H1 (cell line): ENCODE measurements at regions not wholly inside any gene's neighbourhood (a gene's known extent, or its start where the extent isn't known, plus 50 kb on each side); places are given as distances from the start of the nearest gene placed in this dataset.

Experiments
- CEBPB ChIP-seq: IDR thresholded peaks from 2 replicates; pipeline ENCODE4 v1.6.1; 2012; ENCODE audit warnings: low read depth, low read length
- FOSL1 ChIP-seq: IDR thresholded peaks from 2 replicates; pipeline ENCODE4 v1.6.1; 2011; ENCODE audit warnings: mild to moderate bottlenecking, low read depth, low read length, moderate library complexity; ENCODE audit not compliant: insufficient read depth
- SP2 ChIP-seq: IDR thresholded peaks from 2 replicates; pipeline ENCODE4 v1.6.1; 2012; ENCODE audit warnings: mild to moderate bottlenecking, low read length, inconsistent platforms
- ZNF274 ChIP-seq: IDR thresholded peaks from 2 replicates; pipeline ENCODE4 v1.7.0; 2012; ENCODE audit warnings: low read length, borderline replicate concordance; ENCODE audit errors: extremely low read depth
- TF ChIP-seq, protein P1 (sequence below), 3 experiments: IDR thresholded peaks; 1 replicate in 2 of 3; 2 replicates in 1 of 3; pipeline versions ENCODE4 v1.5.1 to v1.6.1; 2011; ENCODE audit warnings: low read length in 3 of 3, mild to moderate bottlenecking in 3 of 3, inconsistent platforms in 2 of 3, low read depth in 1 of 3, moderate library complexity in 1 of 3; ENCODE audit not compliant: insufficient read depth in 1 of 3; ENCODE audit errors: control extremely low read depth in 1 of 3
- TF ChIP-seq, protein P2 (sequence below): IDR thresholded peaks from 2 replicates; pipeline ENCODE4 v1.6.1; 2012; ENCODE audit warnings: inconsistent platforms

DNA sequence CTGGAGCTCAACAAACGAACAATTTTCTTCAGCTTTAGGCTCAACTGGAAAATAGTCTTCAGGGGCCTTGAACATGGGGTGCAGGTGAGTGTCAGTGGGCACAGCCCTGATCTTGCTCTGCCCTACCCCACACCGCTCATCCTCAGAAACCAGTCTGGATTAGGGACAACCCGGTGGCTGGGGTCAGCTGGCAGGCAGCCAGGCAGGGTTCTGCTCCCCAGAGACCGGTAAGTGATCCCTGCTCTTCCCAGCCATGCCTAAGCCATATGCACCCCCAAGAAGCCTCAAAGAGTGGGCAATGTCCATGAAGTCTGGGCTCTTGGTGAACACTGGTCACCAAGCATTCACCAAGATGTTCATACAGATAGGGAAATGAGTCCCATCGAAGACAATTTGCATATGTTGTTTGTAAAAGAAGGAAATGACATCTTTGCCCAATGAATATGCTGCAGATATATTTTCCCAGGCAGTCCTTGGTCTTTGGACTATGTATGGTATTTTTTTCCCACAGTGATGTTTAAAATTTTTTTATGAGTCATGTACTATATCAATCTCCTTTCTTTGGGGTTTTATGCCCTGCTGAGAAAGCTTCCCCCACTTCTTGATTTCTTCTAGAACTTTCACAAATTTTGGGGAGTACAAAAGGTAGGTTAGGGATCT lies 63.9 kb upstream of the VASH1 start:
- TF ChIP-seq, protein P1, sequence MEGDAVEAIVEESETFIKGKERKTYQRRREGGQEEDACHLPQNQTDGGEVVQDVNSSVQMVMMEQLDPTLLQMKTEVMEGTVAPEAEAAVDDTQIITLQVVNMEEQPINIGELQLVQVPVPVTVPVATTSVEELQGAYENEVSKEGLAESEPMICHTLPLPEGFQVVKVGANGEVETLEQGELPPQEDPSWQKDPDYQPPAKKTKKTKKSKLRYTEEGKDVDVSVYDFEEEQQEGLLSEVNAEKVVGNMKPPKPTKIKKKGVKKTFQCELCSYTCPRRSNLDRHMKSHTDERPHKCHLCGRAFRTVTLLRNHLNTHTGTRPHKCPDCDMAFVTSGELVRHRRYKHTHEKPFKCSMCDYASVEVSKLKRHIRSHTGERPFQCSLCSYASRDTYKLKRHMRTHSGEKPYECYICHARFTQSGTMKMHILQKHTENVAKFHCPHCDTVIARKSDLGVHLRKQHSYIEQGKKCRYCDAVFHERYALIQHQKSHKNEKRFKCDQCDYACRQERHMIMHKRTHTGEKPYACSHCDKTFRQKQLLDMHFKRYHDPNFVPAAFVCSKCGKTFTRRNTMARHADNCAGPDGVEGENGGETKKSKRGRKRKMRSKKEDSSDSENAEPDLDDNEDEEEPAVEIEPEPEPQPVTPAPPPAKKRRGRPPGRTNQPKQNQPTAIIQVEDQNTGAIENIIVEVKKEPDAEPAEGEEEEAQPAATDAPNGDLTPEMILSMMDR (IDR thresholded peaks at IDR 0.05; ENCODE audit: control extremely low read depth in 1 of 3, insufficient read depth in 1 of 3, low read depth in 1 of 3, low read length in 3 of 3), result no peak
- TF ChIP-seq CEBPB (no peak), ZNF274 (no peak), SP2 (no peak), FOSL1 (no peak)
- TF ChIP-seq, protein P2, sequence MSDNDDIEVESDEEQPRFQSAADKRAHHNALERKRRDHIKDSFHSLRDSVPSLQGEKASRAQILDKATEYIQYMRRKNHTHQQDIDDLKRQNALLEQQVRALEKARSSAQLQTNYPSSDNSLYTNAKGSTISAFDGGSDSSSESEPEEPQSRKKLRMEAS, result no peak
